GM19372 (cell line): ENCODE measurements at regions not wholly inside any gene's neighbourhood (a gene's known extent, or its start where the extent isn't known, plus 50 kb on each side); places are given as distances from the start of the nearest gene placed in this dataset.

Experiments
- ATAC-seq: cut with Tn5 transposase; IDR thresholded peaks from one replicate; pipeline ENCODE4 v1.9.1; 2021; ENCODE audit warnings: mild to moderate bottlenecking, low read depth, moderate library complexity; ENCODE audit not compliant: unreplicated experiment

- no peak for ATAC-seq
Measured at GRCh38 chr7:114138587-114138986, 219.8 kb upstream of the PPP1R3A start.

- no peak for ATAC-seq
Measured at GRCh38 chr7:114133717-114134116, 214.9 kb upstream of the PPP1R3A start.

- no peak for ATAC-seq
Measured at GRCh38 chr7:114130866-114131265, 212.1 kb upstream of the PPP1R3A start.

- ATAC-seq, result no peak
Measured at GRCh38 chr7:114128880-114129279, 210.1 kb upstream of the PPP1R3A start.

GRCh38 chr7:114126095-114126494 is 207.3 kb upstream of the PPP1R3A start:
- no peak for ATAC-seq

- ATAC-seq, result no peak
Measured at GRCh38 chr7:114112806-114113205, 194.0 kb upstream of the PPP1R3A start.

- ATAC-seq, result no peak
Measured at GRCh38 chr7:114110666-114111065, 191.9 kb upstream of the PPP1R3A start.

- no peak for ATAC-seq
Measured at GRCh38 chr7:114109721-114110120, 190.9 kb upstream of the PPP1R3A start.

GRCh38 chr7:114109304-114109703 is 190.5 kb upstream of the PPP1R3A start:
- ATAC-seq, result no peak

- no peak for ATAC-seq
Measured at GRCh38 chr7:114108510-114108909, 189.7 kb upstream of the PPP1R3A start.

GRCh38 chr7:114107522-114107921 is 188.7 kb upstream of the PPP1R3A start:
- no peak for ATAC-seq

- no peak for ATAC-seq
Measured at GRCh38 chr7:114104035-114104434, 185.2 kb upstream of the PPP1R3A start.

GRCh38 chr7:114102996-114103395 is 184.2 kb upstream of the PPP1R3A start:
- no peak for ATAC-seq

GRCh38 chr7:114102131-114102530 is 183.3 kb upstream of the PPP1R3A start:
- no peak for ATAC-seq

GRCh38 chr7:114100810-114101209 is 182.0 kb upstream of the PPP1R3A start:
- ATAC-seq, result no peak

- no peak for ATAC-seq
Measured at GRCh38 chr7:114099337-114099736, 180.5 kb upstream of the PPP1R3A start.

GRCh38 chr7:114095885-114096284 is 177.1 kb upstream of the PPP1R3A start:
- no peak for ATAC-seq

GRCh38 chr7:114088470-114088940 is 169.7 kb upstream of the PPP1R3A start:
- ATAC-seq, result no peak

GRCh38 chr7:114087653-114088469 is 169.1 kb upstream of the PPP1R3A start:
- ATAC-seq, result no peak

GRCh38 chr7:114086914-114087652 is 168.3 kb upstream of the PPP1R3A start:
- ATAC-seq, result no peak

GRCh38 chr7:114086537-114086913 is 167.7 kb upstream of the PPP1R3A start:
- ATAC-seq, result peak; percentile 20
